K562 (cell line): ENCODE measurements at regions not wholly inside any gene's neighbourhood (a gene's known extent, or its start where the extent isn't known, plus 50 kb on each side); places are given as distances from the start of the nearest gene placed in this dataset.

Source experiments
- ARID3A ChIP-seq: IDR thresholded peaks from 2 replicates; pipeline ENCODE4 v1.6.1; 2012; ENCODE audit warnings: low read depth, low read length, improper control_type of control experiment, borderline replicate concordance
- ATF6 ChIP-seq: sonication (generic); formaldehyde crosslinking; IDR thresholded peaks from 2 replicates; pipeline ENCODE4 v1.4.0; 2020; ENCODE audit warnings: mild to moderate bottlenecking, missing genetic modification reagents
- CBFB ChIP-seq: sonication (generic); formaldehyde crosslinking; IDR thresholded peaks from 2 replicates; pipeline ENCODE4 v1.4.0; 2020; ENCODE audit warnings: mild to moderate bottlenecking, missing genetic modification reagents
- CC2D1A ChIP-seq: fragments of 450-650 bp; IDR thresholded peaks from 2 replicates; pipeline ENCODE4 v1.6.1; 2017; ENCODE audit warnings: mild to moderate bottlenecking
- CHAMP1 ChIP-seq: fragments of 450-650 bp; IDR thresholded peaks from 2 replicates; pipeline ENCODE4 v1.6.1; 2016; ENCODE audit warnings: mild to moderate bottlenecking
- HIVEP1 ChIP-seq: fragments of 250-450 bp; sonication (Bioruptor Pico); IDR thresholded peaks from 2 replicates; pipeline ENCODE4 v1.4.0; 2020; ENCODE audit warnings: mild to moderate bottlenecking
- NFATC3 ChIP-seq: fragments of 450-650 bp; IDR thresholded peaks from 2 replicates; pipeline ENCODE4 v1.6.1; 2017; ENCODE audit warnings: mild to moderate bottlenecking
- POLR2AphosphoS5 ChIP-seq: IDR thresholded peaks from 2 replicates; pipeline ENCODE4 v1.6.1; 2011; ENCODE audit warnings: mild to moderate bottlenecking, low read depth, low read length, moderate library complexity; ENCODE audit not compliant: control insufficient read depth, insufficient read depth
- SREBF1 ChIP-seq: fragments of 150-350 bp; IDR thresholded peaks from 2 replicates; pipeline ENCODE4 v1.6.1; 2014; ENCODE audit warnings: antibody characterized with exemption, low read depth, low read length, borderline replicate concordance
- STAG1 ChIP-seq: sonication (generic); formaldehyde crosslinking; IDR thresholded peaks from 2 replicates; pipeline ENCODE4 v1.5.0; 2020; ENCODE audit warnings: missing genetic modification reagents, borderline replicate concordance
- U2AF2 ChIP-seq: fragments of 200-400 bp; formaldehyde crosslinking; optimal IDR thresholded peaks from 2 replicates; pipeline ENCODE3; 2017; ENCODE audit warnings: low read depth, mild to moderate bottlenecking, low read length
- ZNF407 ChIP-seq: fragments of 450-650 bp; IDR thresholded peaks from 2 replicates; pipeline ENCODE4 v1.6.1; 2016; ENCODE audit warnings: low read depth

GRCh38 chr22:48492366-48493320 is 1335.0 kb downstream of the BRD1 start (continued):
- TF ChIP-seq CHAMP1 (no peak), POLR2AphosphoS5 (no peak), U2AF2 (no peak), ATF6 (CRISPR knock-in tag) (no peak), CC2D1A (no peak), ARID3A (no peak), CBFB (CRISPR knock-in tag) (no peak), NFATC3 (no peak), STAG1 (peak; percentile 49; the same call in 1 of the 2 replicates), HIVEP1 (CRISPR knock-in tag) (no peak), ZNF407 (no peak), SREBF1 (no peak)
